VCaP (cell line): ENCODE measurements at regions not wholly inside any gene's neighbourhood (a gene's known extent, or its start where the extent isn't known, plus 50 kb on each side); places are given as distances from the start of the nearest gene placed in this dataset.

Source experiments
- H3K27ac ChIP-seq: fragments of 450-650 bp; 2 replicates; pipeline ENCODE4 v1.5.1; 2017
- CTCF ChIP-seq: fragments of 450-650 bp; conservative IDR thresholded peaks from 2 replicates; pipeline ENCODE4 v1.5.1; 2017; ENCODE audit warnings: mild to moderate bottlenecking, moderate library complexity

- TF ChIP-seq CTCF, result no peak
- H3K27ac ChIP-seq, result no peak overlapping the region
Measured at GRCh38 chr1:219269171-219269570, 95.5 kb downstream of the LYPLAL1 start.

GRCh38 chr1:219266524-219266923, 92.8 kb downstream of the LYPLAL1 start:
- TF ChIP-seq CTCF, result no peak
- H3K27ac ChIP-seq, result no peak overlapping the region

- no peak overlapping the region for H3K27ac ChIP-seq
- no peak for TF ChIP-seq CTCF
Measured at GRCh38 chr1:219265026-219265515, 91.4 kb downstream of the LYPLAL1 start.

- no peak for TF ChIP-seq CTCF
- H3K27ac ChIP-seq, result no peak overlapping the region
Measured at GRCh38 chr1:219264561-219264960, 90.9 kb downstream of the LYPLAL1 start.
